NCI-H1092 treated with DMSO at 0.1 percent for 48 hours (cell line): ENCODE measurements at regions not wholly inside any gene's neighbourhood (a gene's known extent, or its start where the extent isn't known, plus 50 kb on each side); places are given as distances from the start of the nearest gene placed in this dataset.

Source experiments
- DNase-seq: peaks from one replicate; lab custom pipeline; 2025; lab: John Stamatoyannopoulos, UW

- DNase-seq = no peak
These were observed 111.7 kb upstream of the GPC1 start for GRCh38 chr2:240323601-240324291.

GRCh38 chr2:240324312-240325015, 111.0 kb upstream of the GPC1 start:
- DNase-seq = no peak

DNA sequence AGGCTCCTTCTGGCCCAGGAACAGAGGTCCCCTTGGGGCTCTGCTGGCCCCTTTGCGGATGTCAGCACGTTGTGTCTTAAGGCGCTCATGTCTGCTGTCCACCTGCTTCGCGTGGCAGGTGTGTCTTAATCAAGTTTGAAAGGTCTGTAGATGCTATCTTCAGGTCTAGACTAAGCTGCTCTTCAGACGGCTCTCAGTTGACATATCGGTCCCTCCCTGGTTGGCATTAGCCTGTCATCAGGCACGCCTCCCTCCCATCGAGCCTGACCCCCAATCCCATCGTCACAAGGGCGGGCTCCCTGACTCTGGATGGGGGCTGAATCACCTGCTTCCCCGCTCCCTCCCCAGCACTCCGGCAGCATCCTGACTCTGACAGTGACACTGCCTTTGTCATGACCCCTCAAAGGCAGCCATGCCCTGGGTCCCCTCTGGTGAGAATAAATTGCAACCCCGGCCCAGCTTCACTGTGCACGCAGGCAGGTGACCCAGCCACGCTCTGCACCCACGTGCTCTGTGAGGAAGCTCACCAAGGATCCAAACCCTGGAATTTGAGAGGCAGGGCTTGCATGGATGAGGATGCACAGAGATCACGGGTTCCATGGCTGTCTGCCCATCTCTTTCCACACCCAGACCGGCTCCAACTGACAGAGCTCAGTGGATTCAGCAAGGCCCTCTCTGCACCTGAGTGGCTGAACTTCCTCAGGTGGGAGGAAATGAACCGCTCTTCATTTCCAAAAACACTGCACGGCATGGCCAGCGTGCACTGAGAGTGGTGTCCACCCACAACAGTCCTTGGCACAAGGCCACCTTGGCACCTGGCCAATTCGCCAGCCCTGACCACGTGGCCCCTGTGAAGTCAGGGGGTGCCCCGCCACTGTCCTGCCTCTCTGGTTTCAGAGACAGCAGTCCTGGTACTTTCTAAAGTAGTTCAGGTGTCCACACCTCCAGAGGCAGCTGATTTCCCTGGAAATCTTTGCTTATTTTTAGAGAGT, 110.2 kb upstream of the GPC1 start:
- DNase-seq = no peak

DNA sequence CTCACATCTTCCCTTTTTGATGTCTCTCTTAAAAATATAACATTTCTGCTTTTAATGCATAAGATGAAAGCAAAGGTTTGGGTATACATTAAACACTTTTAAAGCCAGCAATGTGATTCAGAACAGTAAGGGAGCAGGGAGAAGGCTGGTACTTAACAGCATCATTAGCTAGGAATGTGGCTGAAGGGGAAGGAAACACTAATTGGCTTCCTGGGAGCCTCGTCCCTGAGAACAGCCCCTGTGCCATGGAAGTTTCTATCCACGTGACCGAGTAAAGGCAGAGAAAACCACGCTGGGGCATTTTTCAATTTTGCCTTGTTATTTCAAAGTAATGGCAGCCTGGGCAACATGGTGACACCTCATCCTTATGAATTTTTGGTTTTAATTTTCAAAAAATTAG, 109.2 kb upstream of the GPC1 start:
- no peak for DNase-seq

DNA sequence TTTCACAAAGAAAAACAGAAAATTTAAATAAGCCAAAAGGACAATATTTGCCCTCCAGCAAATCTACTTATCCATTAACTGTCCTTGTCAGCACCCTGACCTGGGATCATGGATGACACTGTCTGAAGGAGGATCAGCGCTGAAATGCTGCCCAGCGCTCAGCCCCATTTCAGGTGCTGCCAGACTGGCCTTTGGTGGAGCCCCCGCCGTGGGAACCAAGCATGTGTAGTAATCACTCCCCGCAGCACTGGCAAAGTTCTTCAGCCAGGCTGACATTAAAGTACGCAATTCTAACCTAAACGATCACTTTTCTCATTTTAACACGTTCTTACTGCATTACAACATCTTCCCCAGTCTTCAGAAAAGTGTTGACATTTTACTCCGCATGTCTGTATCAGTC, 108.6 kb upstream of the GPC1 start:
- DNase-seq = no peak

GRCh38 chr2:240327566-240327965, 107.9 kb upstream of the GPC1 start:
- DNase-seq = no peak

GRCh38 chr2:240328526-240328925, 106.9 kb upstream of the GPC1 start:
- no peak for DNase-seq

- DNase-seq = no peak
These were observed 106.3 kb upstream of the GPC1 start for GRCh38 chr2:240329116-240329665.

DNA sequence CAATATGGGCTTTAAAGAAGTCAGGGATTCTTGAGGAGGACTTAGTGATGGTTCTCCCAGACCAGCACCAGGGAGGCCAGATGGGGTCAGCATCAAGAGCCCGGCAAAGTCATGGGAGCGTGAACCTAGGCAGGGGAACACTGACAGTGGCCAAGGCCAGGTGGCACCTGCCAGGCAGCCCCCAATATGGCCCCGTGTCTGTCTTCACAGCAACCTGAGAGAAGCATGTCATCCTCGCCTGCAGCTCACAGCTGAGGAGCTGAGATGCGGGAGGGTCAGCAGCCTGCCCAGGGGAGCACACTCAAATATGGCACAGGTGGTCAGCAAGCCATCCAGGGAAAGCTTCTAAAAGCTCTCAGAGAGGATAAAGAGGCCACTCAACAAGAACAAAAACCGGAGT, 105.7 kb upstream of the GPC1 start:
- no peak for DNase-seq

- no peak for DNase-seq
These were observed 101.5 kb upstream of the GPC1 start for GRCh38 chr2:240333985-240334384.

- no peak for DNase-seq
These were observed 100.4 kb upstream of the GPC1 start for GRCh38 chr2:240335061-240335460.

DNA sequence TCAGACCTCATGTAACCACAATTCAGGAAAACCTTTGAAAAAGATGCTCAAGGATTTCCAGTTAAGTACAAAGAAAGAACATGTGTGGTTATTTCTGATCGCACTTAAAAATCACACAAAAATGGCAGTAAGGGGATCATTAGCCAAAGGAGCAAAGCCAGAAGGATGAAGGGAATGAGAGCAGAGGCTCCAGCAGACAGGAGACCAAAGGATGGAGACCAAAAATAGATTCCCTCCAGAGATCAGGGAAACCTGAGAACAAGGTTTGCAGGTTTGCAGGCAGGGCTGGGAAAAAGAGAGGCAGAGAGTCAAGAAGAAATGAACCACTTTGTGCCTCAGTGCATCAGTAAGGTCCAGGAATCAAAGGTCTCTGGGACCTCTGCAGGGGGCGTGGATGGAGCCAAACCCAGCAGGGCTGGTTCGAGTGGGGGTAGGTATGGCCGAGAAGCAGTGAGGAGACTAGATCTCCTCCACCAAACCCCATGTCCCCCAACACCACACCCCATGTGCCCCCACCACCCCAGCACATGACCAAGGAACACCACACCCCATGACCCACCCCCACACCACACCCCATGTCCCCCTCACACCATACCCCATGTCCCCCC, 98.5 kb upstream of the GPC1 start:
- no peak for DNase-seq

DNA sequence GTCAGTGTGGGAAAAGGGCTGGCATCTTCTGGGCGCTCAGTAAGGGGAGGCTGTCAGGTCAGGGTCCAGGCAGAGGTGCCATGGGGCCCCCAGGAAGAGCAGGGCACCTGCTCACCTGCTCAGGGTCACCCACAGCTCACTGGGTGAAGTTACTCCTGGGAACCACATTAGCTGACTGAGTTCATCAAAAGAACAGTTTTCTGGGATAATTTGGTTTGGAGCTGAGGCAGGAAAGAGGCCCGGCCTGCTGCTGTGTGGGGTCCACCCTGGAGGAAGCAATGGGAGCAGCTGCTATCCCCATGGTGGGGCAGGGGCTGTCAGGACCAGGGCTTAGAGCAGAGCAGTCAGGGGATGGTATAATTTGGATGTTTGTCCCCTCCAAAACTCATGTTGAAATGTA, 97.2 kb upstream of the GPC1 start:
- DNase-seq = no peak

- DNase-seq = no peak
These were observed 95.8 kb upstream of the GPC1 start for GRCh38 chr2:240339411-240340360.

GRCh38 chr2:240340361-240340761, 95.1 kb upstream of the GPC1 start:
- no peak for DNase-seq

GRCh38 chr2:240341064-240341463, 94.4 kb upstream of the GPC1 start:
- DNase-seq = no peak

GRCh38 chr2:240343548-240343947, 91.9 kb upstream of the GPC1 start:
- no peak for DNase-seq

GRCh38 chr2:240344904-240345303, 90.6 kb upstream of the GPC1 start:
- DNase-seq = no peak

- no peak for DNase-seq
These were observed 89.3 kb upstream of the GPC1 start for GRCh38 chr2:240346015-240346752.

DNA sequence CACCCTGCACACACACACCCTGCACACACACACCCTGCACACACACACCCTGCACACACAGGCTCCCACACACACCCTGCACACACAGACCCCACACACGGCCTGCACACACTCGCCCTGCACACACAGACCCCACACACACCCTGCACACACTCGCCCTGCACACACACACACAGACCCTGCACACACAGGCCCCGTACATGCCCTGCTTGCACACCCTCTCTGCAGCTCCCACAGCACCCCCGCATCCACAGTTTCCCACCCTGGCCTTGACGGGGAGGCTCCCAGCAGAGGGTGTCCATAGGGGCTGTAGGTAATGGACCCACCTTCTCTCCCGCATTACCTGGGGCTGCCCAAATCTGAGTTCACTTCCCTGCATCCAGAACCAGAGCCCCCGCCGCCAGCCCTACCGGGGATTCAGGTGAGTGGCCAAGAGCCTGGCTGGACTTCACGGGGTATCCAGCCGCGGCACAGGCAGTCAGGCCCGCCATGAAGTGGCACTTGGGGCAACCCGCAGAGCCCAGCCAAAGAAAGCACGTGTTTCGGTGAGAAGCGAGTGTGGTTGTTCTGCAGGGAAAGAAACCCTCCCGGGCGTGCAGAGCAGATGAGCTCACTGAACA, 88.6 kb upstream of the GPC1 start:
- DNase-seq = no peak
